HG02943 (cell line): ENCODE measurements at regions not wholly inside any gene's neighbourhood (a gene's known extent, or its start where the extent isn't known, plus 50 kb on each side); places are given as distances from the start of the nearest gene placed in this dataset.

Experiments
- ATAC-seq: cut with Tn5 transposase; IDR thresholded peaks from one replicate; pipeline ENCODE4 v1.9.1; 2021; ENCODE audit warnings: mild to moderate bottlenecking, low read depth, moderate library complexity; ENCODE audit not compliant: unreplicated experiment

- no peak for ATAC-seq
Observed at GRCh38 chr2:103734911-103735310, 973.1 kb downstream of the TMEM182 start.

- no peak for ATAC-seq
Observed at GRCh38 chr2:103738108-103738507, 976.3 kb downstream of the TMEM182 start.

- no peak for ATAC-seq
Observed at GRCh38 chr2:103738606-103739005, 976.8 kb downstream of the TMEM182 start.

DNA sequence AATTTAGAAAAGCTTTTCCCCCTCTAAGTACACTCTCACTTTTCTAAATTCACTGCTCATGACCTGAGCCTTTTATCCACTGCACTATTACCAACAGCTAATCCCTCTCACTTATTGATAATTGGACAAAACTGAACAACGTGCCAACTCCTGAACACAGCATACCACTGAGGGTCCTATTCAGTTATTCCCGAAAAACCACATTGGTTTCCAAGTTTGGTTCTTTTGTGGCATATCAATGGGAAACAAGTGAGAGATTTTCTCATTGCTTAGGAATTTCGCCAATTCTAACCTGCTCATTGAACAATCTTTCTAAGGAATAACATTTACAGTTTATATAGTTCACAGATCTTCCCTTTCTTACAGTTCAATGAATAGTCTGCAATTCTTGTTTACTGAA is 977.4 kb downstream of the TMEM182 start:
- no peak for ATAC-seq

- ATAC-seq, result no peak
Observed at GRCh38 chr2:103739921-103740320, 978.1 kb downstream of the TMEM182 start.

- ATAC-seq, result no peak
Observed at GRCh38 chr2:103740631-103741030, 978.8 kb downstream of the TMEM182 start.

GRCh38 chr2:103743195-103743594 is 981.4 kb downstream of the TMEM182 start:
- no peak for ATAC-seq

- no peak for ATAC-seq
Observed at GRCh38 chr2:103754530-103754929, 992.7 kb downstream of the TMEM182 start.

DNA sequence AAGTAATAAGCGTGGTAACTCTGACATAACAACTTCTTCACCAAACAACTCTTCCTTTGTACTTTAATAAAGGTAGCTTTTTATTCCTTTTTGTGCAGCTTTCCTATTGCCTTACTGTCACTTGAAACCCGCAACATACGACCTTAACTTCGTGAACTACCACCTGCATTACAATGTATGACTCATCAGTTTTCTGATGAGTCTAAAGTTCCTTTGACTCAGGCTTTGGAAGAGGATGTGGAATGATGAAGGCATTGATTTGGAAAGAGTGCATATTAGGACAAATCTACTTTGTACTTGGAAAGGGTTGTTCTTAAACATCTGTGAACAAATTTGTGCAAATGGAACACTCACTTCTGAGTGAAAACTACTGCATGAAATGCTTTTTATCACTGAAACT is 1012.1 kb downstream of the TMEM182 start:
- ATAC-seq, result no peak

- no peak for ATAC-seq
Observed at GRCh38 chr2:103780088-103780702, 1018.4 kb downstream of the TMEM182 start.

DNA sequence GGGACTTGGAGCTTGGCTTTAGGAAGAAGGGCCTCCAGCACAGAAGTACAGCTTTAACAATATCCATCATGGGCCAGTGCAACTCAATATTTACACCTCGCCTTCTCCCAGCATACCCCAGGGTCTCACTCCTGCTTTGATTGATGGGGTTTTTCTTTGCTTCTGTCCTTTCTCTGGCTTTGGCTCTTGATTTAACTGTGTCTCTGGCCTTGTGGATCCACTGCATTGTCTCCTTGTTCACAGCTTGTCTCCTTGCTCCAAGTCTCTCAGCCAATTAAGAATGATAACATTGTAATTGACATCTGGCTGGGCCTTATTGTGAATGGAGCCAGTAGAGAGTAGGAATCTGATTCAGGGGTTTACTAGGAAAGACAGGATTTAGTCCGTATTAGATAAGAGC is 1019.5 kb downstream of the TMEM182 start:
- ATAC-seq, result no peak

DNA sequence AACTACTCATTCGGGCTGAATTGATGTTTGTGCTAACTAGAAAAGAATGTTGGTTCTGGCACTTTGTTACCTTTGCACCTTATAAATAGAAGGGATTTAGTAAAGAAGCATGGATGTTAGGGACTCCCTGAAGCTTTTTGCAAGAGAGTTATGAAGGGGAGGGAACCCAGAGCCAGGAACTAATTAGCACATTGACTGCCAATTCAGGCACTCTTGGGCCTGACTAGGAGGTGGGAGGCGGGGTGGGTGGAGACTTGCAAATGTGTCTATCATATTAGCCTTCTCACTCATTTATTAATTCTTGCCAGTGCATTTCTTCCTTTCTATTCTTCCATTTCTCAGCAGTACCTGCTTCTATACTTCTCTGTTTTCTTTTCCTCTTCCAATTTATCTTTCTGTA is 1022.4 kb downstream of the TMEM182 start:
- no peak for ATAC-seq

- no peak for ATAC-seq
Observed at GRCh38 chr2:103785432-103785831, 1023.6 kb downstream of the TMEM182 start.

DNA sequence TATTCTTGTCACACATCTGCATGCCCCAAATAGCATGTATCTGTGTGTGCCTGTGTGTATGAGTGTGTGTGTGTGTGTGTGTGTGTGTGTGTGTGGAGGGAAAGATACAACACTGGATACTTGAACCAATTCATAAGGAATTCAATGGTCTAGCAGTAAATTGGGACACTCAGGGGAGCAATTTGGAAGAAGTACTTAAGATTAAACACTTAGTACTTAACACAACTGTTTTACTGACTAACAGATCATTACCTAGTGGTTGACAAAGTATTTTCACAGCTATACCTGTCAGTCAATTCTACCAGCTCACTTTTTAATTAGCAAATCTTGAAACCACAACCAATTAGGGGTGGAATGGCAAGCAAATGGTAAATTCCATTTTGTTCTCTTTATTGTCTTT is 1024.1 kb downstream of the TMEM182 start:
- ATAC-seq, result no peak

DNA sequence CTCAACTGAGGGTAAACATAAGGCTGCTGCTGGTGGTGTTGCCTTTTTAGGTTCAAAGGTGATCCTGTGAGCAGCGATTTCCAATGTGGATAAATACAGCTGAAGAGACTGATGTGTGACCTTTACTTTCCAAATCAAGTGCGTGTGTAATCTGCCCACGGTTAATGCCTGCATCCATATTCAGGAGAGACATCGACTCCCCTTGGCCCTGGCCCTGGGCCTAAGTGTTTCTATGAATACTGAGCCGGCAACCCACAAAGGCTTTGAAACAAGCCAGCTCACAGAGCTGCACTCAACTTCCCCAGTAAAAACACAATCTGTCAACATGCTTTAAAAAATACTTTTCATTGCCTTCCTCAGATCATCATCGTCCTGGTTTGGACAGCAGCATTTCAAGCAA is 1026.6 kb downstream of the TMEM182 start:
- no peak for ATAC-seq

- ATAC-seq, result no peak
Observed at GRCh38 chr2:103788951-103789350, 1027.1 kb downstream of the TMEM182 start.

- ATAC-seq, result no peak
Observed at GRCh38 chr2:103789381-103790095, 1027.7 kb downstream of the TMEM182 start.

GRCh38 chr2:103792042-103792441 is 1030.2 kb downstream of the TMEM182 start:
- no peak for ATAC-seq

DNA sequence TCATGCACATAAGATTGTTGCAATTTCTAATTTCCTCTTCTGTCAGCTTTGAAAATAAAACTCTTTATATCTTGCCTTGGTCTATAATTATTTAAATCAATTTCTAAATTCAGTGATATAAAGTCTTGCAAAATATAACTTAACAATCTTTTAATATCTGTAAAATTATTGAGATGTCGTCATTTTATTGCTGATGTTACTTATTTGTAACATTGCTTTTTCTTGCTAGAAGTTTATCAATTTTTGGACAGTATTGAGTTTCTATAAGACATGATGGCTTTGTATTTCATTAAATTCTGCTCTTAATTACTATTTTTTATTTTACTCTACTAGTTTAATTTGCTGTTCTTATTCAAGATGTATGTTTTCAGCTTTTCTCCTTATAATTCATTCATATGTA is 1036.5 kb downstream of the TMEM182 start:
- no peak for ATAC-seq

DNA sequence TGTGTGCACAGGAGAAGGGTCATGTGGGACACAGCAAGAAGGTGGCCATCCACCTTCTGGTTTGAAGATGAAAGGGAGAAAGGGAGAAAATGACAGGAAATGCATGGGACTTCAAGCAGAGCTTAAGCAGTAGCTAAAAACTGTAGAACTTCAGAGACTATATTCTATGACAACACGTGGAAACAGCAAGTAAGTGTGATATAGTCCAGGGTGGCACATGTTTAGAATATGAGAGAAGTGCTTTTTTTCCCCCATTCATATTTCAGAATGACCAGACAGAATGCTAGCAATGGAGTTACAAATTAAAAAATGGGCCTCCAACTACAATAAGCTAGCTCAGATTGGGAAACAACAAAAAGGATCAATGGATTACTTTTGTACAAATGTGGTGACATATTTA is 1042.2 kb downstream of the TMEM182 start:
- ATAC-seq, result no peak

- no peak for ATAC-seq
Observed at GRCh38 chr2:103805746-103806145, 1043.9 kb downstream of the TMEM182 start.

- ATAC-seq, result no peak
Observed at GRCh38 chr2:103808814-103809213, 1045.1 kb upstream of the POU3F3 start.
